ENCODE measurements at regions not wholly inside any gene's neighbourhood (a gene's known extent, or its start where the extent isn't known, plus 50 kb on each side); places are given as distances from the start of the nearest gene placed in this dataset.

- DNase-seq, result no peak
Measured at GRCh38 chr7:131242123-131242650, 85.5 kb upstream of the MKLN1 start.

- DNase-seq, result no peak
Measured at GRCh38 chr7:131244259-131244852, 83.3 kb upstream of the MKLN1 start.

GRCh38 chr7:131249003-131249402 is 78.7 kb upstream of the MKLN1 start:
- DNase-seq, result no peak

- DNase-seq, result no peak
Measured at GRCh38 chr7:131249483-131249882, 78.2 kb upstream of the MKLN1 start.

- DNase-seq, result no peak
Measured at GRCh38 chr7:131250331-131250730, 77.3 kb upstream of the MKLN1 start.

GRCh38 chr7:131251371-131251770 is 76.3 kb upstream of the MKLN1 start:
- no peak for DNase-seq

- DNase-seq, result no peak
Measured at GRCh38 chr7:131252976-131253375, 74.7 kb upstream of the MKLN1 start.

GRCh38 chr7:131254211-131254610 is 73.5 kb upstream of the MKLN1 start:
- no peak for DNase-seq

- DNase-seq, result no peak
Measured at GRCh38 chr7:131255242-131255641, 72.4 kb upstream of the MKLN1 start.

- no peak for DNase-seq
Measured at GRCh38 chr7:131261476-131261994, 66.1 kb upstream of the MKLN1 start.

GRCh38 chr7:131265227-131265626 is 62.4 kb upstream of the MKLN1 start:
- DNase-seq, result no peak

- DNase-seq, result no peak
Measured at GRCh38 chr7:131267631-131268030, 60.0 kb upstream of the MKLN1 start.

GRCh38 chr7:131268906-131269305 is 58.8 kb upstream of the MKLN1 start:
- DNase-seq, result no peak

GRCh38 chr7:131272086-131272485 is 55.6 kb upstream of the MKLN1 start:
- no peak for DNase-seq

- DNase-seq, result no peak
Measured at GRCh38 chr7:131274986-131275385, 52.7 kb upstream of the MKLN1 start.

GRCh38 chr7:131276190-131276589 is 51.5 kb upstream of the MKLN1 start:
- no peak for DNase-seq

GRCh38 chr7:131276748-131277147 is 50.9 kb upstream of the MKLN1 start:
- no peak for DNase-seq
